ENCODE measurements at regions not wholly inside any gene's neighbourhood (a gene's known extent, or its start where the extent isn't known, plus 50 kb on each side); places are given as distances from the start of the nearest gene placed in this dataset.

DNA sequence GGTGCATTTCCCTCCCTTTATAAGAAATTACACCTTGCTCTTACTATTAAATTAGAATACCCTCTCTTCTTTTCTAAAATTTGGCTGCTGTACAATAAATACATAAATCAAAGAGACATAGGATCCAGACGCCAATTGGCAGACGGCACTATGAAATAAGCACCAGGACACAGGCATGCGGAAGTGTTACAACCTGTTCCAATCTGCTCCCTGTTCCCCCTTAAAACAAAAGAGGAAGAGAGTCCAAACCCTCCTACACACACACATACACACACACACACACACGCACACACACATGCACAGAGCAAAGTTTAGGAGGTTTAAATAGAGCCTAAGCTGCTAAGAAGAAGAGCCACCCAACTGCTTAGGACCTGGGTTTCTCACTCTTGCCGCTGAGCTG lies 75.6 kb upstream of the ZNF507 start (continued):
- no peak for TF ChIP-seq ASH2L (IDR thresholded peaks at IDR 0.05; ENCODE audit: low read length)
- TF ChIP-seq CREB1 (IDR thresholded peaks at IDR 0.05) = no peak
- TF ChIP-seq SP1 (IDR thresholded peaks at IDR 0.05; ENCODE audit: low read depth, low read length) = no peak
- TF ChIP-seq CHD1 (IDR thresholded peaks at IDR 0.05; ENCODE audit: low read depth, low read length) = no peak
- no peak for TF ChIP-seq EP300 (IDR thresholded peaks at IDR 0.05; ENCODE audit: borderline replicate concordance in 1 of 2, low read depth in 2 of 2, low read length in 2 of 2)
